Mesenchymal stem cell (in vitro differentiated cells and primary cell): ENCODE measurements at regions not wholly inside any gene's neighbourhood (a gene's known extent, or its start where the extent isn't known, plus 50 kb on each side); places are given as distances from the start of the nearest gene placed in this dataset.
"Not testable (repeated sequence)": the region's sequence is repeated elsewhere in the genome, so short reads cannot be mapped to it uniquely, and the experiment has no call there.

Experiments used
- DNase-seq: peaks from one replicate; pipeline ENCODE4 v3.0.0-alpha.2; 2013
- H2AFZ ChIP-seq: one replicate; pipeline ENCODE4 v1.6.1; 2013; ENCODE audit warnings: low read depth, mild to moderate bottlenecking, control low read depth, inconsistent platforms, low read length, moderate library complexity
- H2AK5ac ChIP-seq: 2 replicates; pipeline ENCODE4 v1.6.1; 2013; ENCODE audit warnings: low read length, moderate library complexity, mild to moderate bottlenecking, inconsistent platforms; ENCODE audit not compliant: severe bottlenecking
- H2BK120ac ChIP-seq: one replicate; pipeline ENCODE4 v1.6.1; 2013; ENCODE audit warnings: low read depth, mild to moderate bottlenecking, inconsistent platforms, low read length, moderate library complexity
- H2BK12ac ChIP-seq, 2 experiments: one replicate each; pipeline ENCODE4 v1.6.1; 2013; ENCODE audit warnings: inconsistent platforms in 2 of 2, low read length in 2 of 2, mild to moderate bottlenecking in 2 of 2, moderate library complexity in 2 of 2, control low read depth in 1 of 2
- H2BK15ac ChIP-seq: one replicate; pipeline ENCODE4 v1.6.1; 2013; ENCODE audit warnings: mild to moderate bottlenecking, low read depth, inconsistent platforms; ENCODE audit not compliant: poor library complexity, severe bottlenecking
- H2BK5ac ChIP-seq: 2 replicates; pipeline ENCODE4 v1.6.1; 2013; ENCODE audit warnings: low read depth, mild to moderate bottlenecking, low read length, control low read depth, inconsistent platforms; ENCODE audit not compliant: poor library complexity, severe bottlenecking
- H3K14ac ChIP-seq, 2 experiments: one replicate each; pipeline ENCODE4 v1.6.1; 2013; ENCODE audit warnings: inconsistent platforms in 2 of 2, low read length in 2 of 2, control low read depth in 1 of 2, mild to moderate bottlenecking in 1 of 2, moderate library complexity in 1 of 2
- H3K18ac ChIP-seq, 2 experiments: one replicate each; pipeline ENCODE4 v1.6.1; 2013; ENCODE audit warnings: inconsistent platforms in 2 of 2, low read length in 2 of 2, control low read depth in 1 of 2, low read depth in 1 of 2, mild to moderate bottlenecking in 1 of 2
- H3K23ac ChIP-seq, 2 experiments: one replicate each; pipeline ENCODE4 v1.6.1; 2013; ENCODE audit warnings: inconsistent platforms in 2 of 2, low read length in 2 of 2, mild to moderate bottlenecking in 2 of 2, moderate library complexity in 2 of 2, control low read depth in 1 of 2
- H3K27ac ChIP-seq: 2 replicates; pipeline ENCODE4 v1.5.1; 2013; ENCODE audit warnings: mild to moderate bottlenecking, moderate library complexity, low read length, control low read depth, inconsistent platforms; ENCODE audit not compliant: poor library complexity, severe bottlenecking
- H3K27me3 ChIP-seq, 2 experiments: 2 replicates each; pipeline versions ENCODE4 v1.6.1 to v1.7.0; 2013; ENCODE audit warnings: low read length in 2 of 2, mild to moderate bottlenecking in 2 of 2, moderate library complexity in 2 of 2, control low read depth in 1 of 2, inconsistent platforms in 1 of 2; ENCODE audit not compliant: control insufficient read depth in 1 of 2, insufficient read depth in 1 of 2
- H3K36me3 ChIP-seq, 2 experiments: 2 replicates each; pipeline versions ENCODE4 v1.6.1 to v1.7.0; 2013; ENCODE audit warnings: low read length in 2 of 2, control low read depth in 1 of 2, inconsistent platforms in 1 of 2, low read depth in 1 of 2, mild to moderate bottlenecking in 1 of 2; ENCODE audit not compliant: insufficient read depth in 2 of 2, control insufficient read depth in 1 of 2
- H3K4ac ChIP-seq, 2 experiments: one replicate each; pipeline ENCODE4 v1.6.1; 2013; ENCODE audit warnings: inconsistent platforms in 2 of 2, low read length in 2 of 2, mild to moderate bottlenecking in 2 of 2, moderate library complexity in 2 of 2, control low read depth in 1 of 2, low read depth in 1 of 2
- H3K4me1 ChIP-seq: 2 replicates; pipeline ENCODE4 v1.6.1; 2013; ENCODE audit warnings: low read depth, low read length, control low read depth; ENCODE audit not compliant: control insufficient read depth, insufficient read depth
- H3K4me2 ChIP-seq: 2 replicates; pipeline ENCODE4 v1.6.1; 2013; ENCODE audit warnings: low read length, mild to moderate bottlenecking, inconsistent platforms; ENCODE audit not compliant: poor library complexity, severe bottlenecking
- H3K4me3 ChIP-seq, 2 experiments: 2 replicates each; pipeline versions ENCODE4 v1.5.1 to v1.7.0; 2013; ENCODE audit warnings: low read length in 2 of 2, mild to moderate bottlenecking in 2 of 2, control low read depth in 1 of 2, low read depth in 1 of 2; ENCODE audit not compliant: insufficient read depth in 1 of 2
- H3K79me1 ChIP-seq: replicated peaks from 2 replicates; pipeline ENCODE4 v1.6.1; 2013; ENCODE audit warnings: mild to moderate bottlenecking, control low read depth, low read length, inconsistent platforms; ENCODE audit not compliant: poor library complexity, severe bottlenecking
- H3K9ac ChIP-seq: 2 replicates; pipeline ENCODE4 v1.7.0; 2013; ENCODE audit warnings: mild to moderate bottlenecking, low read length, moderate library complexity
- H3K9me3 ChIP-seq: 2 replicates; pipeline ENCODE4 v1.7.0; 2013; ENCODE audit warnings: mild to moderate bottlenecking, low read length; ENCODE audit not compliant: control insufficient read depth
- H4K8ac ChIP-seq: one replicate; pipeline ENCODE4 v1.6.1; 2013; ENCODE audit warnings: inconsistent platforms, mild to moderate bottlenecking, low read length, moderate library complexity
- H4K91ac ChIP-seq: one replicate; pipeline ENCODE4 v1.6.1; 2013; ENCODE audit warnings: mild to moderate bottlenecking, low read length, inconsistent platforms
- WGBS: methylation state at CpG from one replicate; pipeline ENCODE4 v1.1.7; 2013; ENCODE audit warnings: mixed read lengths; 5-methylcytosine and 5-hydroxymethylcytosine counted together

DNA sequence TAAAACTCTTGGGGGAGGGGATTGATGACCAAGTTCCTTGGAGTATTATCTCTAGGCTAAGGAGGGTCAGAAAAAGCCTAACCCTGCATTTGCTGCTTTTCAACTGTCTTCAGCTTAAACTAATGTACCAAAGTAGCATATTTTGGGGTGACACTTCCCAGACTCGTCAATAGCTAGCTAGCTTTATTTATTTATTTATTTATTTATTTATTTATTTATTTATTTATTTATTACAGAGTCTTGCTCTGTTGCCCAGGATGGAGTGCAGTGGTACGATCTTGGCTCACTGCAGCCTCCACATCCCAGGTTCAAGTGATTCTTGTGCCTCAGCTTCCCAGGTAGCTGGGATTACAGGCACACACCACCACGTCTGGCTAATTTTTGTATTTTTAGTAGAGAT lies 257.1 kb downstream of the S1PR1 start:
- not testable (repeated sequence) for H3K79me1 ChIP-seq, H2AFZ ChIP-seq, H3K27ac ChIP-seq, H3K4me1 ChIP-seq, H3K9ac ChIP-seq, H3K18ac ChIP-seq, H3K4me3 ChIP-seq, H3K27me3 ChIP-seq, H3K36me3 ChIP-seq, H2BK120ac ChIP-seq, DNase-seq, H2BK15ac ChIP-seq, H2BK5ac ChIP-seq, H4K91ac ChIP-seq, H3K4ac ChIP-seq, H3K9me3 ChIP-seq, H4K8ac ChIP-seq, H3K4me2 ChIP-seq, H3K14ac ChIP-seq, H3K23ac ChIP-seq, H2AK5ac ChIP-seq, H2BK12ac ChIP-seq
- WGBS: 95% methylated on average over 2 of the region's 3 CpGs

DNA sequence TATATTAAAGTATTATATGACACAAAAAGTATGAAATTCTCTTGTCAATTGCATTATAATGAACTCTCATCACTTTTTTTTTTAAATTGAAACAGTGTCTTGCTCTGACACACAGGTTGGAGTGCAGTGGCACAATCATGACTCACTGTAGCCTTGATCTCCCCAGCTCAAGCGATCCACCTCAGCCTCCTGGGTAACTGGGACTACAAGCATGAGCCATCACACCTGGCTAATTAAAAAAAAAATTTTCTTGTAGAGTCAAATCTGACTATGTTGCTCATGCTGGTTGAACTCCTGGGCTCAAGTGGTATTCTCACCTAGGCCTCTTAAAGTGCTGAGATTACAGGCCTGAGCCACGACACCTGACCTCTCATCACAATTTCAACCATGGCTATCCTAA lies 259.3 kb downstream of the S1PR1 start:
- H3K36me3 ChIP-seq: no peaks in the 10 kb centered on the region
- no peak overlapping the region for H2BK12ac ChIP-seq
- no peak overlapping the region for H3K4me3 ChIP-seq
- no peak overlapping the region for H3K18ac ChIP-seq
- H3K27ac ChIP-seq: no peak overlapping the region
- H3K4ac ChIP-seq: no peak overlapping the region
- no peak overlapping the region for H2BK120ac ChIP-seq
- H3K27me3 ChIP-seq: no peaks in the 10 kb centered on the region
- H3K4me1 ChIP-seq: no peaks in the 10 kb centered on the region
- no peak overlapping the region for H2BK5ac ChIP-seq
- no peak overlapping the region for H3K14ac ChIP-seq
- H3K9ac ChIP-seq: no peak overlapping the region
- H2AFZ ChIP-seq: no peak overlapping the region
- no peaks in the 10 kb centered on the region for H3K79me1 ChIP-seq
- no peaks in the 10 kb centered on the region for H3K9me3 ChIP-seq
- H4K91ac ChIP-seq: no peak overlapping the region
- no peak overlapping the region for H3K4me2 ChIP-seq
- H2AK5ac ChIP-seq: no peak overlapping the region
- H3K23ac ChIP-seq: no peak overlapping the region
- no peak overlapping the region for H4K8ac ChIP-seq
- H2BK15ac ChIP-seq: no peak overlapping the region
- DNase-seq: no peak
- WGBS: 81% methylated on average over 2 of the region's 2 CpGs

- Histone ChIP-seq H2AK5ac (no peak overlapping the region), H2AFZ (no peak overlapping the region), H2BK12ac (no peak overlapping the region), H3K27me3 (no peaks in the 10 kb centered on the region), H3K79me1 (no peaks in the 10 kb centered on the region), H3K9ac (no peak overlapping the region), H3K4me3 (no peak overlapping the region), H3K4ac (no peak overlapping the region), H2BK15ac (no peak overlapping the region), H3K9me3 (no peaks in the 10 kb centered on the region), H3K4me1 (no peaks in the 10 kb centered on the region), H4K8ac (no peak overlapping the region), H2BK120ac (no peak overlapping the region), H3K18ac (no peak overlapping the region), H3K27ac (no peak overlapping the region), H3K4me2 (no peak overlapping the region), H3K36me3 (no peaks in the 10 kb centered on the region), H3K14ac (no peak overlapping the region), H3K23ac (no peak overlapping the region), H2BK5ac (no peak overlapping the region), H4K91ac (no peak overlapping the region)
- no peak for DNase-seq
- 73% methylated on average over 1 of the region's 2 CpGs for WGBS
Observed at GRCh38 chr1:101497881-101498559, 261.2 kb downstream of the S1PR1 start.

- not testable (repeated sequence) for H2BK120ac ChIP-seq, H4K91ac ChIP-seq, H2BK12ac ChIP-seq, H3K79me1 ChIP-seq, H4K8ac ChIP-seq, H3K9me3 ChIP-seq, H2AK5ac ChIP-seq, DNase-seq, H3K4ac ChIP-seq, H3K14ac ChIP-seq, H3K23ac ChIP-seq, H3K4me2 ChIP-seq, H2BK15ac ChIP-seq, H3K4me3 ChIP-seq, H3K9ac ChIP-seq, H3K36me3 ChIP-seq, H3K4me1 ChIP-seq, H3K27me3 ChIP-seq, H3K27ac ChIP-seq, H3K18ac ChIP-seq, H2AFZ ChIP-seq, H2BK5ac ChIP-seq
- 89% methylated on average over 2 of the region's 2 CpGs for WGBS
Observed at GRCh38 chr1:101504106-101504505, 267.3 kb downstream of the S1PR1 start.
